ENCODE measurements at regions not wholly inside any gene's neighbourhood (a gene's known extent, or its start where the extent isn't known, plus 50 kb on each side); places are given as distances from the start of the nearest gene placed in this dataset.

DNA sequence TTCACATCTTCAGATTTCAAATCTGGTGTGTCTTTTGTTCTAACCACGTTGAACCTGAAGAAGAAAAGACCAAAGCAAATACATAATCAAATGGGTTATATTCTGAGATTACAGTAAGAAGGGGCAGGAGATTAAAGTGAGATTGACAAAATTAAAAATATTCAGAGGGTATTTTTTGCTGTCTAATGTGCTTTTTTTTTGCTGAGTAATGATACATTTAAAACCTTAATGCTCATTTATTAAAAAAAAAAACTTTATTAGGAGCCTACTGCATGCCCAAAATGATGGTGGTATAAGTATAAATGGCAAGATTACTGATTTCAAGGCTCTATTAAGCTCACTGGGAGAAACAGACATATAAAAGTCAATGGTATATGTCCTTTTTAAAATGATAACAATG, 459.4 kb downstream of the FGF9 start:
- Histone ChIP-seq H3K4me2 (ENCODE audit: insufficient read depth, insufficient read length, low read length) (no peak overlapping the region), H3K23ac (ENCODE audit: insufficient read length, low read depth, low read length) (no peak overlapping the region), H3K79me1 (ENCODE audit: insufficient read depth, low read depth, low read length, poor library complexity, severe bottlenecking) (no peaks in the 10 kb centered on the region), H2AFZ (ENCODE audit: low read length) (no peak overlapping the region), H3K18ac (ENCODE audit: insufficient read length, low read depth, low read length) (no peak overlapping the region), H3K4ac (ENCODE audit: low read depth, low read length) (no peak overlapping the region), H2AK5ac (ENCODE audit: insufficient read length, low read length) (no peak overlapping the region), H3K79me2 (ENCODE audit: insufficient read depth, low read length) (no peaks in the 10 kb centered on the region), H4K5ac (ENCODE audit: insufficient read length, low read depth, low read length) (no peak overlapping the region), H3K4me1 (ENCODE audit: insufficient read depth, low read length) (no peaks in the 10 kb centered on the region), H2BK15ac (ENCODE audit: low read depth, low read length) (no peak overlapping the region), H3K9me3 (ENCODE audit: control insufficient read depth, low read depth, low read length) (no peaks in the 10 kb centered on the region), H3K27me3 (ENCODE audit: insufficient read depth, low read length) (no peaks in the 10 kb centered on the region), H4K91ac (ENCODE audit: insufficient read length, low read depth, low read length) (no peak overlapping the region), H3K9ac (ENCODE audit: extremely low read depth, insufficient read length, low read length) (no peak overlapping the region), H3K27ac (ENCODE audit: insufficient read length, low read depth, low read length) (no peak overlapping the region), H3K56ac (ENCODE audit: insufficient read length, low read depth, low read length) (no peak overlapping the region), H2BK12ac (ENCODE audit: insufficient read length, low read depth, low read length) (no peak overlapping the region), H2BK20ac (ENCODE audit: low read depth, low read length, poor library complexity, severe bottlenecking) (no peak overlapping the region), H4K20me1 (ENCODE audit: control insufficient read depth, insufficient read depth, insufficient read length) (no peaks in the 10 kb centered on the region), H3K23me2 (ENCODE audit: insufficient read length, low read depth, low read length, poor library complexity, severe bottlenecking) (no peaks in the 10 kb centered on the region), H3K14ac (ENCODE audit: insufficient read depth, low read length) (no peak overlapping the region), H2BK5ac (ENCODE audit: insufficient read length, low read length) (no peak overlapping the region), H4K8ac (replicated peaks; ENCODE audit: insufficient read length, low read depth, low read length) (no peak overlapping the region), H2BK120ac (ENCODE audit: low read depth, low read length, poor library complexity, severe bottlenecking) (no peak overlapping the region), H3T11ph (ENCODE audit: low read length) (no peak overlapping the region)
- Mint-ChIP-seq H3K27ac (no peak overlapping the region), H3K4me1 (no peaks in the 10 kb centered on the region), H3K4me3 (no peak overlapping the region), H3K9me3 (no peaks in the 10 kb centered on the region), H3K36me3 (ENCODE audit: insufficient read depth in 1 of 3, low read depth in 3 of 3) (no peaks in the 10 kb centered on the region), H3K27me3 (ENCODE audit: low read depth) (no peaks in the 10 kb centered on the region; the same call in 1 of the 2 replicates)
- no peak for DNase-seq
- TF ChIP-seq, protein P1, sequence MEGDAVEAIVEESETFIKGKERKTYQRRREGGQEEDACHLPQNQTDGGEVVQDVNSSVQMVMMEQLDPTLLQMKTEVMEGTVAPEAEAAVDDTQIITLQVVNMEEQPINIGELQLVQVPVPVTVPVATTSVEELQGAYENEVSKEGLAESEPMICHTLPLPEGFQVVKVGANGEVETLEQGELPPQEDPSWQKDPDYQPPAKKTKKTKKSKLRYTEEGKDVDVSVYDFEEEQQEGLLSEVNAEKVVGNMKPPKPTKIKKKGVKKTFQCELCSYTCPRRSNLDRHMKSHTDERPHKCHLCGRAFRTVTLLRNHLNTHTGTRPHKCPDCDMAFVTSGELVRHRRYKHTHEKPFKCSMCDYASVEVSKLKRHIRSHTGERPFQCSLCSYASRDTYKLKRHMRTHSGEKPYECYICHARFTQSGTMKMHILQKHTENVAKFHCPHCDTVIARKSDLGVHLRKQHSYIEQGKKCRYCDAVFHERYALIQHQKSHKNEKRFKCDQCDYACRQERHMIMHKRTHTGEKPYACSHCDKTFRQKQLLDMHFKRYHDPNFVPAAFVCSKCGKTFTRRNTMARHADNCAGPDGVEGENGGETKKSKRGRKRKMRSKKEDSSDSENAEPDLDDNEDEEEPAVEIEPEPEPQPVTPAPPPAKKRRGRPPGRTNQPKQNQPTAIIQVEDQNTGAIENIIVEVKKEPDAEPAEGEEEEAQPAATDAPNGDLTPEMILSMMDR (conservative IDR thresholded peaks at IDR 0.05): no peak
- no CpG with 5 or more reads among the region's 1 CpG for WGBS (ENCODE audit: extremely low coverage, insufficient read length, low lambda C conversion rate)
